Right renal pelvis (tissue), 4 donors: ENCODE measurements at regions not wholly inside any gene's neighbourhood (a gene's known extent, or its start where the extent isn't known, plus 50 kb on each side); places are given as distances from the start of the nearest gene placed in this dataset.

Source experiments
- DNase-seq, 4 donors: peaks; one replicate each; pipeline ENCODE4 v3.0.0-alpha.2; 2013; ENCODE audit warnings: low read depth in 4 of 4, low spot score in 3 of 4, missing footprints in 1 of 4

DNA sequence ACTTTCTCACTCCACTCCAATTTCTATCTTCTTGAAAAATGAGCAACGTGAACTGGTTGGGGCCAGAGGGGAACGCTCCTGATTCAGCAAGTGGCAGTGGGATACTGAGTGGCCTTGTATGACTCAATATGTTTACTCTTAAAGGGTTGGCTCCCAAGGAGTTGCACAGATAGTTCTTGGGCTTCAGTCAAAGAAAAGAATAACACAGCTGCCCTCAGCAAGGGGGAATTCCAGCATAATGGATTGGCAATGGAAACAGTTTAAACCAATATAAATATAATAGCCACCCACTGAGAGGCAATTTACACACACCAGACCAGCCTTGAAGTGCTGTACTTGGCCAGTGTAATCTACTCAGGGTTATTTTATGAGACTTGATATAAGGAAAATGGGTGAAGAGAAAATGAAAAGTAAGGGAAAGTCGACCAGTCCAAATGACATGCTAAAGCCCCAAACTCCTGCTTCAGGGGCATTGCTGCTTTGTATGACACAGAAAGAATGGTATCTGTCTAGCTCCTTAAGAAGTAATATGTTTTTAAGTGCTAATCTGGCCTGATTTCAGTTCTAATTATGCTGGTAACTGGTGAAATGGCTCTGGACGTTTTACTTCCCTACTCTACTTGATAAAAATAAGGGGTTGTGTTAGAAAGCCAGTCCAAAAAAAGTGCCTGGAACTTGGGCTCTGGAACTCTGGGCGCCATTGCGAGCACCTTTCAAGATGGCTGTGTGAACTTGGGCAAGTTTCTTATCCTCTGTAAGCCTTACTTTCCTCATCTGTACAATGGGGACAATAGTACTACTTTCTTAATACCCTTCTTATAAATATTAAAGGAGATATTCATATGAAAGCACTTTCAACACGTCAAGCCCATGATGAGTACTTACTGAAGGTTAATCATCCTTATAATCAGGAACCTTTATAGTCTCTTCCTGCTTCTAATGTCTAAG, 712.9 kb upstream of the MAP3K7 start:
- no peak for DNase-seq

- no peak for DNase-seq
These were observed 711.8 kb upstream of the MAP3K7 start for GRCh38 chr6:91298543-91299145.

DNA sequence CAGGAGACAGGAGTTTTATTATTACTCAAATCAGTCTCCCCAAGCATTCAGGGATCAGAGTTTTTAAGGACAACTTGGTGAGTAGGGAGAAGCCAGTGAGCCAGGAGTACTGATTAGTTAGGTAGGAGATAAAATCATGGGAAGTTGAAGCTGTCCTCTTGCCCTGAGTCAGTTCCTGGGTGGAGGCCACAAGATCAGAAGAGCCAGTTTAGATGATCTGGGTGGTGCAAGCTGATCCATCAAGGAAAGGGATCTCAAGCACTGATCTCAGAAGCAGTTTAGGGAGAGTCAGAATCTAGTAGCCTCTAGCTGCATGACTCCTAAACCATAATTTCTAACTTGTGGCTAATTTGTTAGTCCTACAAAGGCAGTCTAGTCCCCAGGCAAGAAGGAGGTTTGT, 706.5 kb upstream of the MAP3K7 start:
- DNase-seq = no peak

- no peak for DNase-seq
These were observed 704.2 kb upstream of the MAP3K7 start for GRCh38 chr6:91291071-91291470.

GRCh38 chr6:91288741-91289140, 701.9 kb upstream of the MAP3K7 start:
- DNase-seq = no peak

DNA sequence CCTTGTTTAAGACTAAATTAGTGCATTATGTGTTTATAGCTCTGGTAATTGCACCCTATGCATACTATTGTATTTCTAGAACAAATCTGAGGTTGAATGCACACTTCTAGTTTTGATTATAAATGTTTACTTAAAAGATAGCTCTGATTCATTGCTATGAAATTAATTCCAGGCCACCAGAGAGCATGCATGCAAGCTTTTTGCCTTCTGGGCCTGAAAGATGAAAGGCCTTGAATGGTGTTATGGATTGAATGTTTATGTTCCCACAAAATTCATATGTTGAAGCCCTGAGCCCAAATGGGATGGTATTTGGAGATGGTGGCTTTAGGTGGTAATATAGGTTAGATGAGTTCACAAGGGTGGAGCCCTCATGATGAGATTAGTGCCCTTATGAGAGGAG, 695.0 kb upstream of the MAP3K7 start:
- no peak for DNase-seq

DNA sequence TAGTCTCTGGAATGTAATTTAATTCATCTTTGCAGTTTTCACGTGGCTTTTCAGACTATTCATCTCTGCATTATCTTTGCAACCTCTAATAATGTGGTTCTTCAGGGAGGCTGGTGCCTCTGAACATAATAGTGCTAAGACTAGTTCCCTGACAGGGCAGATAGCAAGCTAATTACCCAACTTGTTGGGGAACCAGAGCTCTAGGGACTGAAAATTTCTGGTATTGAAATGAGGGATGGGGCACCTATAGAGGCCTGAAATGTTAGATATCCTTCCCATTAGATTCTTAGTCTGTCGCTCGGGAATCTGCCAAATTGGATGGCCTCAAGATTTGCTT, 693.6 kb upstream of the MAP3K7 start:
- no peak for DNase-seq

DNA sequence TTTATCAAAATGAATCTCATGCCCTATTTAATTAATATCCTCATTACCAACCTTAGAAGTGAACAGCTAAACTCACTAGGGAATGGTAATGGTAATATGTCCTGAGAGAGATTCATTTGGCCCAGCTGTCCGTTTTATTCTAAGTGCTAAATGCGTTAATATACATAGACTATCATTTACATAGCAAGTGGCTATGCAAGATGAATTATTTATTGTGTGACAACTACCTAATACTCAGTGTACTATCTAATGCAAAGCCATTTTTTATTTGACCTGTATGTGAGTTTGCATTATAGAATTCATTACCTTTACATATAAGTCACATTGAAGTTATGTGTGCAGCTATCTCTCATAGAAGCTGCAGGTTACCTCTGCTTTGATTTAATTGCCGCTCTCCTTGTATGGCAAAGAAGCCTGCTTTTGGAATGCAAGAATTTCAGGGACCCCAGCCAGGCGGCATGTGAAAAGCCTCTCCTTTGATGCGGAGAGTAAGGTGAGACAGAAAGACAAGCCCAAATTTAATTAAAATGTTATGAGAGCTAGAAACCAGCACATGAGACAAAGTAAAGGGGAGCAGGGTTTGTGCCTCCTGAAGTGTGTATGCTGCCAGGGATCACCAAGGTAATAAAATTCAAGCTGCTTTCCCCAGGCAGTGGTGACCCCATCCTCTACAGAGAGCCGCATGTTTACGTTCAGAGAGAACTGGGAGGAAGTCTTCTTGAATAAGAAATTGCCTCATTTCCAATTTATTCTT, 693.0 kb upstream of the MAP3K7 start:
- no peak for DNase-seq

DNA sequence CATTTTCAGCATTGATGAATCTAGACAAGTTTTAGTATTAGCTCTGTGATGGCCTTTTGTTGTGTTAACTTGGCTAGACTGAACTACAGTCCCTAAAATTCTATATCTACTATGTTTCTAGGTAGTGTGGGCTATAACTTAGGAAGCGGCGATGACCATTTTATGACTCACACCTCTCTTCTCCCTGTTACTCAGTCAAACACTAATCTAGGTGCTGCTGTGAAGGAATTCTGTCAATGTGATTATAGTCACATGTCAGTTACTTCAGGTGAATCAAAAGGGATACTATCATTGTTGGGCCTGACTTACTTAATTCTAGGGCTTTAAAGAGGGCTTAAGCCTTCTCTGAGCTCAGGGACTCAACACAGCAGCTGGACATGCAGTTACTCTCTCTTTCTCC, 691.5 kb upstream of the MAP3K7 start:
- DNase-seq = no peak

- DNase-seq = no peak
These were observed 689.4 kb upstream of the MAP3K7 start for GRCh38 chr6:91276315-91276714.

DNA sequence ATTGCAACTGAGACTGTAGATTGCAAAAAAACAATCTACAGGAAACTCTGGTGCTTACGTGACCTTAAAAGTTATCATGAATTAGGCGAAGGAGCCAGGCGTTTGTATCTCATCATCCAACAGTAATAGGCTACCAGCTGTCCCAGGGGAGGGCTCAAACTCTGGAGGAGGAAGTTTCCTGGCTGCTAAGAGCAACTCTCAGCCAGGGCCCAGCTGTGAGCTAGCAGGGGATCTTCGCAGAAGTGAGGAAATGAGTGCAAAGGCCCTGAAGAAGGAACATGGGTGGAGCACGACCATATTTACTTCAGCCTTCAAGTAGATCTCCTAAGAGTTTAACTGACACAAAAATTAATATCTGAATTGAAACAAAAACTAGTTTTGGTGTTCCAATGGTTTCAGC, 686.9 kb upstream of the MAP3K7 start:
- no peak for DNase-seq

- no peak for DNase-seq
These were observed 684.9 kb upstream of the MAP3K7 start for GRCh38 chr6:91271807-91272206.

DNA sequence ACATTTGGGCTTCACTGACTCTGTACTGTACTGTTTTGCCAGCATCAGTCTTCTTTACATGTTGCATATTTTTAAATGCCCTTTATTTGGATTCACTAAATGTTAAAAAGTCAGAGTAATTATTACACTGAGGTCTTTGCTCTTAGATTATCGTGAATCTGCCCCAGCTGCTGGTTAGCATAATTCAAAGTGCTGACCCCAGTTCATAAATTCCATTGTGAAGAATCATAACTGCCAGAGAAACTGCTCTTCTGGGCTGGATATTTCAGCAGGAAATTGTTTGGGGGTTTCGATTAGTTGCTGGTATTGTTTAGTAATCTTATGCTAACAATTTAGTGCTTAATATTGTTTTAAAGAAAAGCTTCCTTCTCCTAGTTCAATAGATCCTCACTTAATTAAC, 682.1 kb upstream of the MAP3K7 start:
- no peak for DNase-seq

GRCh38 chr6:91267246-91267645, 680.4 kb upstream of the MAP3K7 start:
- DNase-seq = no peak

DNA sequence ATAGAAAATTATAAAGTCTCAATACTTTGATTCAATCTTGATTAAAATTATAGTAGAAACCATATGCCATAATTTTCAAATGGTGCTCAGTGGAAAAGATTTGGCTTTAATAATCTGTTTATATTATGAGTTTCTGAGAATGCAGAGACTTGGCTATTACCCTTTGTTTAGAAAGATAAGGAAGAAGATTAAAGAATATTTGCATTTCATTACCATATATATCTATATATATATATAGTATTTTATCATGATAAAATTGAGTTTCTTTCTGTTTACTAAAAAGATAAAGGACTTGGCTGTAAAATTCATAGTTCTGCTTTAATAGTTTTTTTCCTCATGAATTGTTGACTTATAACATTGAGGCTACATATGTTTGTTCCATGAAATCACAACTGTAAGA, 679.3 kb upstream of the MAP3K7 start:
- no peak for DNase-seq

DNA sequence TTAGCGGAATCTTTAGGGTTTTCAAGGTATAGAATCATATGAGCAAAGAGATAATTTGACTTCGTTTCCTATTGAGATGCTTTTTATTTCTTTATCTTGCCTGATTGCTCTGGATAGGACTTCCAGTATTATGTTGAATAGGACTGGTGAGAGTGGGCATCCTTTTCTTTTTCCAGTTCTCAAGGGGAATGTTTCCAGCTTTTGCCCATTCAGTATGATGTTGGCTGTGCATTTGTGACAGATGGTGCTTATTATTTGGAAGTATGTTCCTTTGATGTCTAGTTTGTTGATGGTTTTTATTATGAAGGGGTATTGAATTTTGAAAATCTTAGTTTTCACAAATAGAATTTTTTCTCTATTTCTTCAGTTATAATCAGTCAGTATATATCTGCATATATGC, 656.6 kb upstream of the MAP3K7 start:
- DNase-seq = no peak

DNA sequence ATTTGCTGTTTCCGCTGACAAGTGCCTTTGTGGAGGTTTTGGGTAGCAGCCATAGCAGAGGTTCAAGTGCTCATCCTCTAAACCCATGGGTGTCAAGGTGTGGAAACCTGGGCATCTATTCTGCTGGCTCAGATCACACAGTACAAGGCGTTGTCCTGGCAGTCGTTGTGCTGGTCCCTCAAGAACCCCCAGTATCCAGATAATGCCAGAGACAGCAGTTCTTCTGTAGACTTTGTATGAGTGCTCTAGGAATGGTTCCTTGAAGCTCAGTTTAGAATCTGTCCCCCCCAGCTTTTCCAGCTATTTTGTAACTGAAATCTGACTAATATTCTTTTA, 655.7 kb upstream of the MAP3K7 start:
- DNase-seq = no peak

DNA sequence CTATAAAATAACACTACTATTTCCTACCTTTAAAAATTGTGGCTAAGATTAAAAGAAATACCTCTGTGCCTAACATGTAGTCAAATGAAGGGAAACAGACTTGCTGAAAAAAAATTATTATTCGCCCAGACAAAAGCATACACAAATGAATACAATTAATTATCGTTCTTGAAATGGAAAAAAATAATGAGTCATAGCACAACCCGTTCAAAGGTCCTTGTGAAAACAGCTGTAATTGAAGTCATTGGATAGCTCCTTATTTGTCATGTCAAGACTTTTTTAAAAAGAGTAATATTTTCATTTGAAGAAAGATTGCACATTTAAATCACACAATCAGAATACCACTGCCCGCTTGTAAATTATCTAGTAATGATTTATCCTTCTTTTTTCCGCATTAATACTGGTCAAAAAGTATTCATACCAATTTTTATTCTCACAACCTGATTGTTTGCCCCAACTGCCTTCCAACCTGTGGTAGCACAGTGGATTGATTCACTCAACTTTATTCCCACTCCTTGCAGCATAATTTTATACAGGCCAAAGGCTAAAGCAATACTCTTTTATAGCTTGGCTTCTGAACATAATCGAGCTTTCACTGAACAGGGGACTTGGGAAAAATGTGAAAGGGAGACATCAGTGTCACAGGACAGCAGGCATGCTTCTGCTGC, 655.2 kb upstream of the MAP3K7 start:
- no peak for DNase-seq

GRCh38 chr6:91240878-91241603, 654.2 kb upstream of the MAP3K7 start:
- DNase-seq = no peak

- no peak for DNase-seq
These were observed 634.3 kb upstream of the MAP3K7 start for GRCh38 chr6:91221072-91221720.
